Chondrocyte (in vitro differentiated cells): ENCODE measurements at regions not wholly inside any gene's neighbourhood (a gene's known extent, or its start where the extent isn't known, plus 50 kb on each side); places are given as distances from the start of the nearest gene placed in this dataset.
"Not testable (repeated sequence)": the region's sequence is repeated elsewhere in the genome, so short reads cannot be mapped to it uniquely, and the experiment has no call there.

Source experiments
- DNase-seq: peaks from one replicate; pipeline ENCODE4 v3.0.0; 2021; ENCODE audit warnings: mixed read lengths, low spot score
- H3K27ac Mint-ChIP-seq: one replicate; pipeline ENCODE4 v1.8.0; 2021; ENCODE audit warnings: mild to moderate bottlenecking, moderate library complexity, mixed read lengths; ENCODE audit not compliant: unreplicated experiment
- H3K27me3 Mint-ChIP-seq: 2 replicates; pipeline ENCODE4 v1.8.0; 2021; ENCODE audit warnings: low read depth, mixed read lengths
- H3K36me3 Mint-ChIP-seq: 2 replicates; pipeline ENCODE4 v1.8.0; 2021; ENCODE audit warnings: low read depth, mixed read lengths
- H3K4me1 Mint-ChIP-seq: 2 replicates; pipeline ENCODE4 v1.8.0; 2021; ENCODE audit warnings: low read depth, mild to moderate bottlenecking, mixed read lengths
- H3K4me3 Mint-ChIP-seq: one replicate; pipeline ENCODE4 v1.8.0; 2021; ENCODE audit warnings: mild to moderate bottlenecking, moderate library complexity, mixed read lengths; ENCODE audit not compliant: unreplicated experiment
- H3K9me3 Mint-ChIP-seq: 2 replicates; pipeline ENCODE4 v1.8.0; 2021; ENCODE audit warnings: low read depth, mixed read lengths
- CTCF ChIP-seq: fragments of 200-600 bp; sonication (generic); IDR thresholded peaks from 2 replicates; pipeline ENCODE4 v1.5.0; 2021; ENCODE audit warnings: antibody characterized with exemption, mild to moderate bottlenecking, moderate library complexity

- no peaks in the 10 kb centered on the region for H3K27me3 Mint-ChIP-seq
- no peak for DNase-seq
- H3K4me1 Mint-ChIP-seq, result peaks cover under 1% of the 10 kb centered on the region
- H3K9me3 Mint-ChIP-seq, result no peaks in the 10 kb centered on the region
- no peak overlapping the region for H3K27ac Mint-ChIP-seq
- H3K4me3 Mint-ChIP-seq, result no peak overlapping the region
- H3K36me3 Mint-ChIP-seq, result no peaks in the 10 kb centered on the region
- peak; percentile 40 for TF ChIP-seq CTCF
Measured at GRCh38 chr13:88005188-88005587, 334.0 kb downstream of the SLITRK5 start.

- DNase-seq, result no peak
- Mint-ChIP-seq H3K27me3 (no peaks in the 10 kb centered on the region), H3K4me3 (no peak overlapping the region)
Measured at GRCh38 chr13:88014527-88014926, 343.4 kb downstream of the SLITRK5 start.

GRCh38 chr13:88022431-88023208 lies 351.4 kb downstream of the SLITRK5 start:
- H3K27ac Mint-ChIP-seq, result no peak overlapping the region
- H3K36me3 Mint-ChIP-seq, result no peaks in the 10 kb centered on the region
- no peaks in the 10 kb centered on the region for H3K27me3 Mint-ChIP-seq
- H3K4me3 Mint-ChIP-seq, result no peak overlapping the region
- H3K9me3 Mint-ChIP-seq, result peaks cover 19% of the 10 kb centered on the region
- no peak for DNase-seq
- no peak for TF ChIP-seq CTCF
- peaks cover 4% of the 10 kb centered on the region for H3K4me1 Mint-ChIP-seq

More at GRCh38 chr13:88014527-88014926, 343.4 kb downstream of the SLITRK5 start:
- no peak for TF ChIP-seq CTCF
- peaks cover 14% of the 10 kb centered on the region for H3K9me3 Mint-ChIP-seq
- H3K36me3 Mint-ChIP-seq, result no peaks in the 10 kb centered on the region
- H3K27ac Mint-ChIP-seq, result no peak overlapping the region
- no peaks in the 10 kb centered on the region for H3K4me1 Mint-ChIP-seq

- TF ChIP-seq CTCF, result no peak
- H3K27ac Mint-ChIP-seq, result no peak overlapping the region
- H3K9me3 Mint-ChIP-seq, result peaks cover 4% of the 10 kb centered on the region
- H3K4me3 Mint-ChIP-seq, result no peak overlapping the region
- H3K27me3 Mint-ChIP-seq, result no peaks in the 10 kb centered on the region
- no peaks in the 10 kb centered on the region for H3K36me3 Mint-ChIP-seq
- peaks cover 4% of the 10 kb centered on the region for H3K4me1 Mint-ChIP-seq
- no peak for DNase-seq
Measured at GRCh38 chr13:88026241-88026640, 355.1 kb downstream of the SLITRK5 start.

GRCh38 chr13:88031980-88032559 lies 360.9 kb downstream of the SLITRK5 start:
- TF ChIP-seq CTCF, result no peak
- Mint-ChIP-seq H3K27me3 (no peaks in the 10 kb centered on the region), H3K36me3 (no peaks in the 10 kb centered on the region), H3K9me3 (no peaks in the 10 kb centered on the region), H3K4me1 (no peaks in the 10 kb centered on the region), H3K4me3 (no peak overlapping the region), H3K27ac (no peak overlapping the region)
- no peak for DNase-seq

GRCh38 chr13:88036205-88036604 lies 365.0 kb downstream of the SLITRK5 start:
- H3K4me1 Mint-ChIP-seq, H3K4me3 Mint-ChIP-seq, DNase-seq, H3K36me3 Mint-ChIP-seq, H3K27ac Mint-ChIP-seq, H3K9me3 Mint-ChIP-seq, H3K27me3 Mint-ChIP-seq: not testable (repeated sequence)
